HCT116 (cell line): ENCODE measurements at regions not wholly inside any gene's neighbourhood (a gene's known extent, or its start where the extent isn't known, plus 50 kb on each side); places are given as distances from the start of the nearest gene placed in this dataset.

Experiments
- ATAC-seq: fragments of 200-7000 bp; cut with Tn5 transposase; 2 replicates; pipeline ENCODE4 v1.9.1; 2020; ENCODE audit warnings: mild to moderate bottlenecking, moderate library complexity
- BruUV-seq: library from RNA; stranded (reverse); fragments of 400-500 nt; replicated peaks from 2 replicates; lab custom pipeline; 2021; lab: Mats Ljungman, UMichigan
- CTCF ChIA-PET: fragments of 300-600 bp; sonication (Branson Sonifier 250); formaldehyde crosslinking; loops from one replicate; lab custom pipeline; 2021; ENCODE audit warnings: antibody characterized with exemption; lab: Charles Lee
- POLR2A ChIA-PET: fragments of 300-600, 350-600 bp; sonication (Branson Sonifier 250); formaldehyde crosslinking; loops from one replicate; lab custom pipeline; 2021; ENCODE audit warnings: antibody characterized with exemption; lab: Charles Lee
- RAD21 ChIA-PET, 2 experiments: fragments of 300-600 bp; sonication (Branson Sonifier 250); formaldehyde crosslinking; loops; one replicate each; lab custom pipeline; 2023; ENCODE audit warnings: low total read pairs in 2 of 2; ENCODE audit not compliant: uncharacterized antibody in 2 of 2, unreplicated experiment in 2 of 2, low non-redundant PET in 1 of 2; lab: Charles Lee
- DNase-seq: peaks from one replicate; pipeline ENCODE4 v3.0.0-alpha.2; 2010; ENCODE audit warnings: low read depth, low spot score
- H2AFZ ChIP-seq: fragments of 200-600 bp; shearing (Covaris generic), sonication (generic); 2 replicates; pipeline ENCODE4 v1.6.1; 2017; ENCODE audit warnings: low read depth, mixed run types, mixed read lengths, antibody characterized with exemption, low read length; ENCODE audit not compliant: poor library complexity, severe bottlenecking
- H3K27ac ChIP-seq: 2 replicates; pipeline ENCODE4 v1.5.1; 2012; ENCODE audit warnings: low read depth, low read length
- H3K27me3 ChIP-seq: fragments of 200-600 bp; sonication (generic); 2 replicates; pipeline ENCODE4 v1.6.1; 2016; ENCODE audit warnings: mixed run types, low read length, mixed read lengths; ENCODE audit not compliant: insufficient read depth
- H3K36me3 ChIP-seq, 2 experiments: fragments of 200-500 bp in 1 of 2; fragments of 200-600 bp in 1 of 2; sonication (Bioruptor generic) in 1 of 2; sonication (generic) in 1 of 2; 2 replicates each; pipeline versions ENCODE4 v1.5.1 to v1.6.1; 2014 to 2016; ENCODE audit warnings: low read length in 2 of 2, inconsistent platforms in 1 of 2, mixed read lengths in 1 of 2, mixed run types in 1 of 2; ENCODE audit not compliant: insufficient read depth in 2 of 2, control insufficient read depth in 1 of 2
- H3K4me1 ChIP-seq, 2 experiments: fragments of 200-600 bp in 1 of 2; sonication (generic) in 1 of 2; 2 replicates each; pipeline versions ENCODE4 v1.5.1 to v1.6.1; 2012 to 2017; ENCODE audit warnings: low read length in 2 of 2, inconsistent platforms in 1 of 2, mild to moderate bottlenecking in 1 of 2, mixed read lengths in 1 of 2, mixed run types in 1 of 2, moderate library complexity in 1 of 2; ENCODE audit not compliant: insufficient read depth in 2 of 2, control insufficient read depth in 1 of 2
- H3K4me2 ChIP-seq: fragments of 200-600 bp; sonication (generic); 2 replicates; pipeline ENCODE4 v1.6.1; 2017; ENCODE audit warnings: mixed run types, low read length, mixed read lengths
- H3K4me3 ChIP-seq, 2 experiments: fragments of 200-600 bp in 1 of 2; sonication (generic) in 1 of 2; replicated peaks in 1 of 2; 2 replicates each; pipeline ENCODE4 v1.5.1; 2011 to 2016; ENCODE audit warnings: low read length in 2 of 2, control low read depth in 1 of 2, low read depth in 1 of 2, mild to moderate bottlenecking in 1 of 2, mixed read lengths in 1 of 2, mixed run types in 1 of 2
- H3K79me2 ChIP-seq: fragments of 200-600 bp; sonication (generic); 2 replicates; pipeline ENCODE4 v1.6.1; 2017; ENCODE audit warnings: mild to moderate bottlenecking, mixed run types, low read length, moderate library complexity, mixed read lengths; ENCODE audit not compliant: insufficient read depth
- H3K9ac ChIP-seq: fragments of 200-600 bp; sonication (generic); 2 replicates; pipeline ENCODE4 v1.6.1; 2016; ENCODE audit warnings: low read length, mixed read lengths
- H3K9me2 ChIP-seq: fragments of 200-600 bp; sonication (generic), shearing (Covaris generic); 2 replicates; pipeline ENCODE4 v1.6.1; 2017; ENCODE audit warnings: mixed run types, mild to moderate bottlenecking, moderate library complexity; ENCODE audit not compliant: insufficient read depth
- H3K9me3 ChIP-seq, 2 experiments: fragments of 200-500 bp in 1 of 2; fragments of 200-600 bp in 1 of 2; sonication (Bioruptor generic) in 1 of 2; sonication (generic) in 1 of 2; 2 replicates each; pipeline ENCODE4 v1.6.1; 2014 to 2017; ENCODE audit warnings: low read length in 2 of 2, mixed read lengths in 2 of 2, inconsistent platforms in 1 of 2, low read depth in 1 of 2, mild to moderate bottlenecking in 1 of 2, mixed run types in 1 of 2, moderate library complexity in 1 of 2; ENCODE audit not compliant: control insufficient read depth in 1 of 2, insufficient read depth in 1 of 2
- H4K20me1 ChIP-seq: fragments of 200-600 bp; sonication (generic), shearing (Covaris generic); 2 replicates; pipeline ENCODE4 v1.6.1; 2017; ENCODE audit warnings: mixed run types, mild to moderate bottlenecking, moderate library complexity; ENCODE audit not compliant: insufficient read depth
- CBX3 ChIP-seq: IDR thresholded peaks from 2 replicates; pipeline ENCODE4 v1.6.1; 2012; ENCODE audit warnings: low read depth
- EGR1 ChIP-seq: IDR thresholded peaks from 2 replicates; pipeline ENCODE4 v1.6.1; 2012; ENCODE audit warnings: low read depth
- EZH2 ChIP-seq: fragments of 200-600 bp; sonication (generic); IDR thresholded peaks from 2 replicates; pipeline ENCODE4 v1.6.1; 2017; ENCODE audit warnings: antibody characterized with exemption, mixed run types
- JUND ChIP-seq: IDR thresholded peaks from 2 replicates; pipeline ENCODE4 v1.6.1; 2012
- POLR2A ChIP-seq: IDR thresholded peaks from 2 replicates; pipeline ENCODE4 v1.7.0; 2011; ENCODE audit warnings: borderline replicate concordance; ENCODE audit not compliant: insufficient read depth, insufficient read length; ENCODE audit errors: extremely low read depth
- RAD21 ChIP-seq: IDR thresholded peaks from 2 replicates; pipeline ENCODE4 v1.6.1; 2012; ENCODE audit warnings: low read depth, mild to moderate bottlenecking
- SIN3A ChIP-seq: IDR thresholded peaks from 2 replicates; pipeline ENCODE4 v1.6.1; 2012; ENCODE audit warnings: low read depth
- SP1 ChIP-seq: IDR thresholded peaks from 2 replicates; pipeline ENCODE4 v1.6.1; 2012; ENCODE audit warnings: low read depth
- TCF7L2 ChIP-seq: IDR thresholded peaks from 2 replicates; pipeline ENCODE4 v1.7.0; 2011; ENCODE audit warnings: borderline replicate concordance, inconsistent platforms; ENCODE audit not compliant: insufficient read depth, insufficient read length; ENCODE audit errors: extremely low read depth
- YY1 ChIP-seq: IDR thresholded peaks from 2 replicates; pipeline ENCODE4 v1.6.1; 2011; ENCODE audit warnings: low read length, low read depth, moderate library complexity, mild to moderate bottlenecking; ENCODE audit not compliant: insufficient replicate concordance; ENCODE audit errors: extremely low read depth
- ZFX ChIP-seq: fragments of 450-650 bp; IDR thresholded peaks from 2 replicates; pipeline ENCODE4 v1.6.1; 2017
- intact Hi-C: fragments of 100-400 bp; cut with micrococcal nuclease; formaldehyde crosslinking; loops from 2 replicates; pipeline ENCODE4 v1.10.0; 2022
- TF ChIP-seq, protein P1 (sequence below): IDR thresholded peaks from 2 replicates; pipeline ENCODE4 v1.6.1; 2012; ENCODE audit warnings: low read depth
- TF ChIP-seq, protein P2 (sequence below): IDR thresholded peaks from 2 replicates; pipeline ENCODE4 v1.6.1; 2011; ENCODE audit warnings: mild to moderate bottlenecking, low read length, moderate library complexity; ENCODE audit not compliant: insufficient replicate concordance; ENCODE audit errors: extremely low read depth
- TF ChIP-seq, protein P3 (sequence below): IDR thresholded peaks from 2 replicates; pipeline ENCODE4 v1.6.1; 2012
- TF ChIP-seq, protein P4 (sequence below): IDR thresholded peaks from 2 replicates; pipeline ENCODE4 v1.6.1; 2012

DNA sequence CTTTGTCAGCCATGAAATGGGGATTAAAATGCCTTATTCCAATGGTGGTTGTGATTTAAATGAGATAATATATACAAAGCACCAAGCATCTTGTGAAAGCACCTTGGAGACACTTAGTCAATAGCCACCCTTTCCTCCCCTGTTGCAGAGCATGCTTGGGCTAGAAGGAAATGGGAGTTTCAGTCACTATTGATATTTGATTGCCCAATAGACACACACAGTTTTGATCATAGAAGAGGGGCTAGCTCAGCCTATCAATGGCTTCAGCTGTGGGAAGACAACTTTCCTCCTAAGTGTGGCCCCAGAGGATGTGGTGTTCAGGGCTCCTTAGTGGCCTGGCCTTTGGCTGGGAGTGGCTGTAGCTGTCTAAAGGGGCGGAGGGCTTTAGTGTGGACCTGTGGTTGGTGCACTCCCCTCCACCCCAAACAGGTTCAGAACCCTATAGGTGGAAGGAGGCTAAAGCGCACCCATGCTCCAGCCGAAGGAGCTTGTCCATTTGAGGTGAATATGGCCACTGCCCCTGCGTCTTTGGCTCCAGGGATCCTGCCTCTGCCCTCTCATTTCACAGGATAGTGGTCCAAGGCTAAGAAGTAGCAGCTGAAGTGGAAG, 132.3 kb downstream of the TMEM30B start:
- DNase-seq: no peak
- Histone ChIP-seq H3K9me2 (no peaks in the 10 kb centered on the region), H3K9me3 (peaks cover 0 to 12% of the 10 kb centered on the region in 2 experiments; a peak in 1 of 4 replicates), H3K36me3 (no peaks in the 10 kb centered on the region), H3K27ac (peak overlapping the region; percentile 54), H3K4me1 (peaks cover 22 to 40% of the 10 kb centered on the region in 2 experiments), H3K4me2 (peak overlapping the region; percentile 57), H3K27me3 (no peaks in the 10 kb centered on the region), H2AFZ (peak overlapping the region; percentile 93), H3K9ac (peak overlapping the region; percentile 44; the same call in 1 of the 2 replicates), H4K20me1 (no peaks in the 10 kb centered on the region), H3K79me2 (no peaks in the 10 kb centered on the region), H3K4me3 (peak overlapping the region in 1 of 2 experiments; percentile 10; a peak in 1 of 4 replicates)
- TF ChIP-seq EGR1 (no peak), TCF7L2 (no peak), YY1 (no peak), RAD21 (no peak), SP1 (no peak), ZFX (no peak), SIN3A (no peak), CBX3 (no peak), EZH2 (no peak), POLR2A (no peak), JUND (no peak)
- TF ChIP-seq, protein P1, sequence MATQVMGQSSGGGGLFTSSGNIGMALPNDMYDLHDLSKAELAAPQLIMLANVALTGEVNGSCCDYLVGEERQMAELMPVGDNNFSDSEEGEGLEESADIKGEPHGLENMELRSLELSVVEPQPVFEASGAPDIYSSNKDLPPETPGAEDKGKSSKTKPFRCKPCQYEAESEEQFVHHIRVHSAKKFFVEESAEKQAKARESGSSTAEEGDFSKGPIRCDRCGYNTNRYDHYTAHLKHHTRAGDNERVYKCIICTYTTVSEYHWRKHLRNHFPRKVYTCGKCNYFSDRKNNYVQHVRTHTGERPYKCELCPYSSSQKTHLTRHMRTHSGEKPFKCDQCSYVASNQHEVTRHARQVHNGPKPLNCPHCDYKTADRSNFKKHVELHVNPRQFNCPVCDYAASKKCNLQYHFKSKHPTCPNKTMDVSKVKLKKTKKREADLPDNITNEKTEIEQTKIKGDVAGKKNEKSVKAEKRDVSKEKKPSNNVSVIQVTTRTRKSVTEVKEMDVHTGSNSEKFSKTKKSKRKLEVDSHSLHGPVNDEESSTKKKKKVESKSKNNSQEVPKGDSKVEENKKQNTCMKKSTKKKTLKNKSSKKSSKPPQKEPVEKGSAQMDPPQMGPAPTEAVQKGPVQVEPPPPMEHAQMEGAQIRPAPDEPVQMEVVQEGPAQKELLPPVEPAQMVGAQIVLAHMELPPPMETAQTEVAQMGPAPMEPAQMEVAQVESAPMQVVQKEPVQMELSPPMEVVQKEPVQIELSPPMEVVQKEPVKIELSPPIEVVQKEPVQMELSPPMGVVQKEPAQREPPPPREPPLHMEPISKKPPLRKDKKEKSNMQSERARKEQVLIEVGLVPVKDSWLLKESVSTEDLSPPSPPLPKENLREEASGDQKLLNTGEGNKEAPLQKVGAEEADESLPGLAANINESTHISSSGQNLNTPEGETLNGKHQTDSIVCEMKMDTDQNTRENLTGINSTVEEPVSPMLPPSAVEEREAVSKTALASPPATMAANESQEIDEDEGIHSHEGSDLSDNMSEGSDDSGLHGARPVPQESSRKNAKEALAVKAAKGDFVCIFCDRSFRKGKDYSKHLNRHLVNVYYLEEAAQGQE: no peak
- TF ChIP-seq, protein P2, sequence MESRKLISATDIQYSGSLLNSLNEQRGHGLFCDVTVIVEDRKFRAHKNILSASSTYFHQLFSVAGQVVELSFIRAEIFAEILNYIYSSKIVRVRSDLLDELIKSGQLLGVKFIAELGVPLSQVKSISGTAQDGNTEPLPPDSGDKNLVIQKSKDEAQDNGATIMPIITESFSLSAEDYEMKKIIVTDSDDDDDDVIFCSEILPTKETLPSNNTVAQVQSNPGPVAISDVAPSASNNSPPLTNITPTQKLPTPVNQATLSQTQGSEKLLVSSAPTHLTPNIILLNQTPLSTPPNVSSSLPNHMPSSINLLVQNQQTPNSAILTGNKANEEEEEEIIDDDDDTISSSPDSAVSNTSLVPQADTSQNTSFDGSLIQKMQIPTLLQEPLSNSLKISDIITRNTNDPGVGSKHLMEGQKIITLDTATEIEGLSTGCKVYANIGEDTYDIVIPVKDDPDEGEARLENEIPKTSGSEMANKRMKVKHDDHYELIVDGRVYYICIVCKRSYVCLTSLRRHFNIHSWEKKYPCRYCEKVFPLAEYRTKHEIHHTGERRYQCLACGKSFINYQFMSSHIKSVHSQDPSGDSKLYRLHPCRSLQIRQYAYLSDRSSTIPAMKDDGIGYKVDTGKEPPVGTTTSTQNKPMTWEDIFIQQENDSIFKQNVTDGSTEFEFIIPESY: no peak
- TF ChIP-seq, protein P3, sequence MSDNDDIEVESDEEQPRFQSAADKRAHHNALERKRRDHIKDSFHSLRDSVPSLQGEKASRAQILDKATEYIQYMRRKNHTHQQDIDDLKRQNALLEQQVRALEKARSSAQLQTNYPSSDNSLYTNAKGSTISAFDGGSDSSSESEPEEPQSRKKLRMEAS: no peak
- TF ChIP-seq, protein P4, sequence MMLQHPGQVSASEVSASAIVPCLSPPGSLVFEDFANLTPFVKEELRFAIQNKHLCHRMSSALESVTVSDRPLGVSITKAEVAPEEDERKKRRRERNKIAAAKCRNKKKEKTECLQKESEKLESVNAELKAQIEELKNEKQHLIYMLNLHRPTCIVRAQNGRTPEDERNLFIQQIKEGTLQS: no peak
- ChIA-PET RAD21 (no interaction called here), CTCF (no interaction called here), POLR2A (no interaction called here)
- peak; percentile 12; the same call in 1 of the 2 replicates for ATAC-seq
- BruUV-seq: no TSS peak
- intact Hi-C loops: no loop called here
